ENCODE measurements at regions not wholly inside any gene's neighbourhood (a gene's known extent, or its start where the extent isn't known, plus 50 kb on each side); places are given as distances from the start of the nearest gene placed in this dataset.

- TF ChIP-seq ATF6 (CRISPR knock-in tag; conservative IDR thresholded peaks at IDR 0.05) (no peak), ZNF280D (CRISPR knock-in tag; IDR thresholded peaks at IDR 0.05) (no peak), RARA (CRISPR knock-in tag; IDR thresholded peaks at IDR 0.05) (peak; percentile 97), GATAD2A (CRISPR knock-in tag; IDR thresholded peaks at IDR 0.05) (peak; percentile 81), KDM3A (CRISPR knock-in tag; IDR thresholded peaks at IDR 0.05; ENCODE audit: low read depth) (no peak), SOX6 (IDR thresholded peaks at IDR 0.05) (no peak), SOX6 (CRISPR knock-in tag; IDR thresholded peaks at IDR 0.05) (peak; percentile 80), SRSF4 (IDR thresholded peaks at IDR 0.05; ENCODE audit: low read depth, low read length, poor library complexity, severe bottlenecking) (no peak), ZNF772 (CRISPR knock-in tag; IDR thresholded peaks at IDR 0.05) (no peak), NR2C2 (CRISPR knock-in tag; IDR thresholded peaks at IDR 0.05; ENCODE audit: borderline replicate concordance) (peak; percentile 69; the same call in 1 of the 2 replicates), ZNF44 (CRISPR knock-in tag; IDR thresholded peaks at IDR 0.05) (no peak), FOXA1 (IDR thresholded peaks at IDR 0.05) (peak; percentile 95), FOXA1 (CRISPR knock-in tag; IDR thresholded peaks at IDR 0.05) (peak; percentile 98), ZNF280B (CRISPR knock-in tag; IDR thresholded peaks at IDR 0.05; ENCODE audit: borderline replicate concordance) (no peak), ZMYM4 (CRISPR knock-in tag; IDR thresholded peaks at IDR 0.05) (peak; percentile 70), MTF2 (CRISPR knock-in tag; IDR thresholded peaks at IDR 0.05; ENCODE audit: borderline replicate concordance) (no peak), ZNF292 (CRISPR knock-in tag; IDR thresholded peaks at IDR 0.05; ENCODE audit: borderline replicate concordance, low read depth) (no peak), ZBTB33 (CRISPR knock-in tag; IDR thresholded peaks at IDR 0.05) (no peak), ZBTB3 (CRISPR knock-in tag; IDR thresholded peaks at IDR 0.05; ENCODE audit: borderline replicate concordance, low read depth) (no peak), CREB3 (CRISPR knock-in tag; IDR thresholded peaks at IDR 0.05) (no peak), ZKSCAN8 (CRISPR knock-in tag; IDR thresholded peaks at IDR 0.05; ENCODE audit: borderline replicate concordance) (peak; percentile 59; the same call in 1 of the 2 replicates), MAZ (IDR thresholded peaks at IDR 0.05; ENCODE audit: borderline replicate concordance, low read depth, low read length) (no peak), MAZ (CRISPR knock-in tag; IDR thresholded peaks at IDR 0.05; ENCODE audit: low read depth) (no peak)
Observed at GRCh38 chrX:10101269-10101668, 55.5 kb upstream of the CLCN4 start (continued).
